Peyer's patch (tissue), 4 donors: ENCODE measurements at regions not wholly inside any gene's neighbourhood (a gene's known extent, or its start where the extent isn't known, plus 50 kb on each side); places are given as distances from the start of the nearest gene placed in this dataset.

Experiments used
- DNase-seq, 3 donors: peaks; one replicate each; pipeline ENCODE4 v3.0.0-alpha.2; 2017 to 2019
- H3K27ac ChIP-seq, 4 donors: fragments of 200-600 bp; sonication (generic); one replicate each; pipeline ENCODE4 v1.5.1; 2016 to 2019
- H3K27me3 ChIP-seq, 2 donors: fragments of 200-600 bp; sonication (generic); one replicate each; pipeline ENCODE4 v1.5.1; 2019
- H3K36me3 ChIP-seq, 3 donors: fragments of 200-600 bp; sonication (generic); one replicate each; pipeline ENCODE4 v1.5.1; 2016 to 2019
- H3K4me1 ChIP-seq, 4 donors: fragments of 200-600 bp; sonication (generic); one replicate each; pipeline ENCODE4 v1.5.1; 2016 to 2019
- H3K4me3 ChIP-seq, 4 donors: fragments of 200-600 bp; sonication (generic); 1 replicate in 3 of 4; 2 replicates in 1 of 4; pipeline ENCODE4 v1.5.1; 2016 to 2019; ENCODE audit warnings: mild to moderate bottlenecking in 1 of 4
- H3K9me3 ChIP-seq, 4 donors: fragments of 200-600 bp; sonication (generic); one replicate each; pipeline ENCODE4 v1.5.1; 2016 to 2019; ENCODE audit warnings: mild to moderate bottlenecking in 1 of 4
- CTCF ChIP-seq, 6 experiments: fragments of 450-650 bp in 4 of 6; fragments of 200-600 bp in 2 of 6; sonication (generic) in 1 of 6; IDR thresholded peaks; one replicate each; pipeline ENCODE4 v1.5.1; 2017 to 2019; ENCODE audit warnings: antibody characterized with exemption in 6 of 6, mild to moderate bottlenecking in 3 of 6, moderate library complexity in 1 of 6
- POLR2A ChIP-seq, 2 donors: fragments of 450-650 bp; IDR thresholded peaks; one replicate each; pipeline ENCODE4 v1.5.1; 2017; ENCODE audit warnings: antibody characterized with exemption in 2 of 2, mild to moderate bottlenecking in 2 of 2, moderate library complexity in 2 of 2

- TF ChIP-seq CTCF (IDR thresholded peaks at IDR 0.05) (no peak), POLR2A (IDR thresholded peaks at IDR 0.05) (no peak)
- Histone ChIP-seq H3K36me3 (no peaks in the 10 kb centered on the region), H3K4me1 (peaks cover 0 to 7% (median 2%) of the 10 kb centered on the region in 4 donors), H3K9me3 (no peaks in the 10 kb centered on the region), H3K27me3 (no peaks in the 10 kb centered on the region), H3K27ac (no peak overlapping the region), H3K4me3 (no peak overlapping the region)
- no peak for DNase-seq
Measured at GRCh38 chr3:177430653-177431052, 233.4 kb upstream of the TBL1XR1 start.

DNA sequence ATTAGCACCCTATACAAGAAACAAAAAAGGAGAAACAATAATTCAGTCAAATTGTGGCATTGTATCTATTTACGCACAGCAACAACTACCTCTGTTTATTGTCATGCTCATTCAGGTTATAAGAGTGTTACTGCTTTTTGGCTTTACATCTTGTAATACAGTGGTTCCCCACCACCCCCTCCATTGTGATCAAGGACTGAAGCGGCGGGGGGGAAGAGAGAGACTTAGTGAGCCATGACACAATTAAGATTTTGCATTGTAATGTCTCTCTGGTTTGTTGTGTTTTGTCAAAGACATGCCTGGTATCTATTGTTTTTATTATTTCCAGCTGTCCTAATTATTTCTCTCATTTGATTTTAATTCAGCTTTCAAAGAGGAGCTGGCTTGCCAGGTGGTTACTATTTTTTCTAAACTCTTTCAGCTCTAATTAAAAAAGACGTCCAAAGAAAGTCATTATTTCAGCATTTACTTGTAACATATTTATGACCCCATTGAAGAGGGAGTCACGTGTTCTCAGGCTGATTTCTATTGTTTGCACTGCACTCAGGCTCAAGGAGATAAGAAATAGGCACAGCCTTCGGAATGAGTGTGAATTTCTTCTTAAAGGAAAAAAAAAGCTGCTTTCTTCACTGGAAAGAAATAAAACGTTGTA lies 234.4 kb upstream of the TBL1XR1 start:
- Histone ChIP-seq H3K36me3 (no peaks in the 10 kb centered on the region), H3K4me3 (no peak overlapping the region), H3K4me1 (peaks cover 0 to 7% (median 2%) of the 10 kb centered on the region in 4 donors), H3K27ac (no peak overlapping the region), H3K9me3 (no peaks in the 10 kb centered on the region), H3K27me3 (no peaks in the 10 kb centered on the region)
- no peak for DNase-seq
- no peak for TF ChIP-seq POLR2A (IDR thresholded peaks at IDR 0.05)
- TF ChIP-seq CTCF (IDR thresholded peaks at IDR 0.05) = no peak

DNA sequence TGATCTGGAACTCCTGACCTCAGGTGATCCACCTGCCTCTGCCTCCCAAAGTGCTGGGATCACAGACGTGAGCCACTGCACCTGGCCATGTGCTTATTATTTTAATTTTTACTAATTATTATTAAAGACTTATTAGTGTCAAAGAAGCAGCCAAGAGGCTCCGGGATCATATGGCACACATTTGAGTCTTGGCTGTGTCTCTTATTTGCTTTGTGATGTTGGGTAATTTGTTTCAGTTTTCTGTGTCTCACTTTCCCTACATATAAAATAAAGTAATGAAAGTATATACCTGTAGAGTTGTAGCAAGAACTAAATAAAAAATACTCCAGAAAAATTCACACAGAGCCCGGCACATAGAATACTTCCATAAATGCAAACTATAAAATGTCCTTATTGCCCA lies 238.0 kb upstream of the TBL1XR1 start:
- H3K27me3 ChIP-seq = no peaks in the 10 kb centered on the region
- no peaks in the 10 kb centered on the region for H3K9me3 ChIP-seq
- DNase-seq = no peak
- H3K36me3 ChIP-seq = no peaks in the 10 kb centered on the region
- TF ChIP-seq CTCF (IDR thresholded peaks at IDR 0.05) = no peak
- TF ChIP-seq POLR2A (IDR thresholded peaks at IDR 0.05) = no peak
- H3K4me1 ChIP-seq = peaks cover 0 to 19% (median 0%) of the 10 kb centered on the region in 4 donors
- no peak overlapping the region for H3K4me3 ChIP-seq
- H3K27ac ChIP-seq = no peak overlapping the region

- H3K27me3 ChIP-seq = no peaks in the 10 kb centered on the region
- H3K36me3 ChIP-seq = no peaks in the 10 kb centered on the region
- H3K9me3 ChIP-seq = no peaks in the 10 kb centered on the region
- DNase-seq = peak in 1 of 3 donors; percentile 65
- peaks cover 0 to 24% (median 3%) of the 10 kb centered on the region in 4 donors for H3K4me1 ChIP-seq
- no peak overlapping the region for H3K27ac ChIP-seq
- no peak overlapping the region for H3K4me3 ChIP-seq
- TF ChIP-seq POLR2A (IDR thresholded peaks at IDR 0.05) = no peak
- TF ChIP-seq CTCF (IDR thresholded peaks at IDR 0.05) = no peak
Measured at GRCh38 chr3:177437513-177438337, 240.4 kb upstream of the TBL1XR1 start.

DNA sequence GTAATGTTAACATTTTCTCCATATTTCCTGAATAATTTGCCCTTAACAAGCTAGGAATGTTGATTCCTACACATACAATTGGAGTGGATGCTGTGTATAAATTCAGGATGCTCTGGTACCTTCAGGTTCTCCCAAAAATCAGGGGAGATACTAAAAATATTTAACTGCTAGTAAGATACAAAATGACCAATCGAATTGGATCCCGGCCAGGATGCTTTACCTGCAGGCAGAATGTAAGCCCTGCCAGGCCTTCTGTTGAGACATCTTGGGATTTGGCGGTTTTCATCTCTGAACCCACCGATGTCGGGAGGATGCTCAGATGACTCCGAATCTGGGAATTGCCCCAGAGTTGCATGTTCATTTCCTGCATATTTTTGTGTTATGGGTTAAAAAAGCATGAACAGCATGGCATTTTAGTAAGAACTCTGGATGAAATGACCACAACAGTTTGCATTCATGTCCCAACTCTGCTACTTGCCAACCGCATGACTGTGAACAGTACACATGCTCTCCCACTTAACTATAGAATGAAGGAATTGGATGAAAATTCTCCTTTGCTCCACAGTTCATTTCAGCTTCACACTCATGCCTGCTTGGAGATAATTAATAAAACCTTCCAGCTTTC lies 241.4 kb upstream of the TBL1XR1 start:
- H3K4me1 ChIP-seq = peaks cover 0 to 31% (median 3%) of the 10 kb centered on the region in 4 donors
- no peak overlapping the region for H3K4me3 ChIP-seq
- no peaks in the 10 kb centered on the region for H3K9me3 ChIP-seq
- no peak for TF ChIP-seq POLR2A (IDR thresholded peaks at IDR 0.05)
- no peak for TF ChIP-seq CTCF (IDR thresholded peaks at IDR 0.05)
- H3K36me3 ChIP-seq = no peaks in the 10 kb centered on the region
- H3K27ac ChIP-seq = peak overlapping the region in 1 of 4 donors; percentile 78
- H3K27me3 ChIP-seq = no peaks in the 10 kb centered on the region
- no peak for DNase-seq
